Activated CD4-positive, alpha-beta T cell treated with anti-CD3 and anti-CD28 coated beads, Interleukin-2, amount 50 U/mL, for 1 hour (primary cell): ENCODE measurements at regions not wholly inside any gene's neighbourhood (a gene's known extent, or its start where the extent isn't known, plus 50 kb on each side); places are given as distances from the start of the nearest gene placed in this dataset.
"Not testable (repeated sequence)": the region's sequence is repeated elsewhere in the genome, so short reads cannot be mapped to it uniquely, and the experiment has no call there.

Source experiments
- DNase-seq: peaks from one replicate; pipeline ENCODE4 v3.0.0-alpha.2; 2020

GRCh38 chr17:20851591-20852238, 191.1 kb downstream of the USP22 start:
- not testable (repeated sequence) for DNase-seq

GRCh38 chr17:20852239-20852989, 190.4 kb downstream of the USP22 start:
- no peak for DNase-seq

GRCh38 chr17:20852990-20853370, 189.8 kb downstream of the USP22 start:
- no peak for DNase-seq

- DNase-seq: not testable (repeated sequence)
These were observed 186.8 kb downstream of the USP22 start for GRCh38 chr17:20855910-20856470.

GRCh38 chr17:20866444-20867209, 176.2 kb downstream of the USP22 start:
- DNase-seq: not testable (repeated sequence)

- not testable (repeated sequence) for DNase-seq
These were observed 175.3 kb downstream of the USP22 start for GRCh38 chr17:20867436-20867937.

GRCh38 chr17:20867938-20868661, 174.7 kb downstream of the USP22 start:
- not testable (repeated sequence) for DNase-seq

GRCh38 chr17:20868662-20869007, 174.2 kb downstream of the USP22 start:
- not testable (repeated sequence) for DNase-seq

GRCh38 chr17:20873173-20873572, 169.6 kb downstream of the USP22 start:
- not testable (repeated sequence) for DNase-seq

- DNase-seq: not testable (repeated sequence)
These were observed 169.0 kb downstream of the USP22 start for GRCh38 chr17:20873688-20874328.

- not testable (repeated sequence) for DNase-seq
These were observed 165.4 kb downstream of the USP22 start for GRCh38 chr17:20877384-20877783.

GRCh38 chr17:20890338-20890737, 152.5 kb downstream of the USP22 start:
- DNase-seq: no peak

- not testable (repeated sequence) for DNase-seq
These were observed 147.4 kb downstream of the USP22 start for GRCh38 chr17:20895426-20895825.

- peak; percentile 15 for DNase-seq
These were observed 146.6 kb downstream of the USP22 start for GRCh38 chr17:20896153-20896649.

- not testable (repeated sequence) for DNase-seq
These were observed 144.1 kb downstream of the USP22 start for GRCh38 chr17:20898726-20899125.

- DNase-seq: not testable (repeated sequence)
These were observed 140.3 kb downstream of the USP22 start for GRCh38 chr17:20902496-20902895.

GRCh38 chr17:20903549-20903948, 139.3 kb downstream of the USP22 start:
- DNase-seq: not testable (repeated sequence)

- DNase-seq: peak; percentile 67
These were observed 134.2 kb downstream of the USP22 start for GRCh38 chr17:20908313-20909267.

GRCh38 chr17:20914658-20915057, 128.2 kb downstream of the USP22 start:
- no peak for DNase-seq

- no peak for DNase-seq
These were observed 126.4 kb downstream of the USP22 start for GRCh38 chr17:20916383-20916782.
